CD4-positive, alpha-beta T cell (primary cell): ENCODE measurements at regions not wholly inside any gene's neighbourhood (a gene's known extent, or its start where the extent isn't known, plus 50 kb on each side); places are given as distances from the start of the nearest gene placed in this dataset.

ENCODE experiments used
- ATAC-seq: fragments of 200-7000 bp; cut with Tn5 transposase; one replicate; pipeline ENCODE4 v1.10.0; 2022; ENCODE audit warnings: mild to moderate bottlenecking; ENCODE audit not compliant: poor library complexity
- CTCF ChIA-PET: fragments of 350-600 bp; sonication (Branson Sonifier 250); formaldehyde crosslinking; loops from one replicate; lab custom pipeline; 2021; ENCODE audit warnings: antibody characterized with exemption, inconsistent platforms; lab: Charles Lee
- POLR2A ChIA-PET: fragments of 350-600 bp; sonication (Branson Sonifier 250); formaldehyde crosslinking; loops from one replicate; lab custom pipeline; 2021; ENCODE audit warnings: antibody characterized with exemption, inconsistent platforms; lab: Charles Lee
- DNase-seq, 14 experiments: peaks; one replicate each; pipeline ENCODE4 v3.0.0-alpha.2; 2013 to 2020; ENCODE audit warnings: mixed read lengths in 2 of 14
- H3K27ac ChIP-seq, 2 donors: one replicate each; pipeline versions ENCODE4 v1.5.1 to v1.7.0; 2013; ENCODE audit warnings: low read length in 2 of 2, low read depth in 1 of 2, mild to moderate bottlenecking in 1 of 2
- H3K27me3 ChIP-seq, 2 experiments: 1 replicate in 1 of 2; 2 replicates in 1 of 2; pipeline versions ENCODE4 v1.6.1 to v1.7.0; 2013; ENCODE audit warnings: low read length in 2 of 2, control low read depth in 1 of 2, mild to moderate bottlenecking in 1 of 2, moderate library complexity in 1 of 2; ENCODE audit not compliant: insufficient read depth in 2 of 2, control insufficient read depth in 1 of 2
- H3K36me3 ChIP-seq: one replicate; pipeline ENCODE4 v1.6.1; 2013; ENCODE audit warnings: low read length, control low read depth; ENCODE audit not compliant: insufficient read depth
- H3K4me1 ChIP-seq: one replicate; pipeline ENCODE4 v1.6.1; 2013; ENCODE audit warnings: low read length, control low read depth; ENCODE audit not compliant: insufficient read depth
- H3K4me3 ChIP-seq: one replicate; pipeline ENCODE4 v1.5.1; 2013; ENCODE audit warnings: mild to moderate bottlenecking, low read length, moderate library complexity
- H3K9me3 ChIP-seq, 2 experiments: 1 replicate in 1 of 2; 2 replicates in 1 of 2; pipeline versions ENCODE4 v1.6.1 to v1.7.0; 2013; ENCODE audit warnings: low read length in 2 of 2, mild to moderate bottlenecking in 2 of 2, control low read depth in 1 of 2, moderate library complexity in 1 of 2; ENCODE audit not compliant: control insufficient read depth in 1 of 2, insufficient read depth in 1 of 2
- H3K27ac Mint-ChIP-seq: one replicate; pipeline ENCODE4 v1.8.0; 2020; ENCODE audit warnings: mixed read lengths
- H3K27me3 Mint-ChIP-seq: one replicate; pipeline ENCODE4 v1.8.0; 2021; ENCODE audit warnings: mixed read lengths
- H3K36me3 Mint-ChIP-seq: one replicate; pipeline ENCODE4 v1.8.0; 2021; ENCODE audit warnings: low read depth, mixed read lengths
- H3K4me1 Mint-ChIP-seq: one replicate; pipeline ENCODE4 v1.8.0; 2021; ENCODE audit warnings: low read depth, mixed read lengths
- H3K4me3 Mint-ChIP-seq: one replicate; pipeline ENCODE4 v1.8.0; 2020; ENCODE audit warnings: mild to moderate bottlenecking, mixed read lengths
- H3K9me3 Mint-ChIP-seq: one replicate; pipeline ENCODE4 v1.8.0; 2020; ENCODE audit warnings: mixed read lengths
- intact Hi-C, 2 experiments: fragments of 100-400 bp; cut with DNase I in 1 of 2; cut with micrococcal nuclease in 1 of 2; formaldehyde crosslinking; loops; one replicate each; pipeline versions ENCODE4 v1.15.1 to v1.9.0; 2023 to 2025; cut with DNase I, micrococcal nuclease
- TF ChIP-seq, protein P1 (sequence below): fragments of 200-600 bp; IDR thresholded peaks from one replicate; pipeline ENCODE4 v1.8.0; 2022; ENCODE audit warnings: antibody characterized with exemption, mild to moderate bottlenecking

DNA sequence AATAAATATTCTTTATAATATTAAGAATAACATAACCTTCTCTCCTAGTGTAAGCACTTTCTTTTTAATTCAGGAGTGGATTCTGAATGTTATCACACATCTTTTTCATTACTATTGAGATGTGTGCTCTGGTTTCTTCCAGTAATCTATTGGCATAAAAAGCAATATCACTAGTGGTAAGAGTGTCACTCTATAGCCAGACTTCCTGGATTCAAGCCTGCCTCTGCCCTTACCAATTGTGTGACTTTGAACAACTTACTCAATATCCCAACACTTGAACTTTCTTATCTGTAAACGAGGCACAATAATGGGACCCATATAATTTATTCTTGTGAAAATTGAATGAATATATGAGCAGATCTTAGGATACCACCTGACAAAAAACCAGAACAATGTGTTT is 71.0 kb downstream of the SEM1 start:
- no peaks in the 10 kb centered on the region for H3K36me3 Mint-ChIP-seq
- H3K4me1 ChIP-seq, result no peaks in the 10 kb centered on the region
- ChIA-PET POLR2A (no interaction called here), CTCF (no interaction called here)
- H3K27me3 ChIP-seq, result no peaks in the 10 kb centered on the region
- H3K27ac Mint-ChIP-seq, result no peak overlapping the region
- DNase-seq (no peak), ATAC-seq (no peak)
- no peaks in the 10 kb centered on the region for H3K27me3 Mint-ChIP-seq
- no peak overlapping the region for H3K27ac ChIP-seq
- TF ChIP-seq, protein P1, sequence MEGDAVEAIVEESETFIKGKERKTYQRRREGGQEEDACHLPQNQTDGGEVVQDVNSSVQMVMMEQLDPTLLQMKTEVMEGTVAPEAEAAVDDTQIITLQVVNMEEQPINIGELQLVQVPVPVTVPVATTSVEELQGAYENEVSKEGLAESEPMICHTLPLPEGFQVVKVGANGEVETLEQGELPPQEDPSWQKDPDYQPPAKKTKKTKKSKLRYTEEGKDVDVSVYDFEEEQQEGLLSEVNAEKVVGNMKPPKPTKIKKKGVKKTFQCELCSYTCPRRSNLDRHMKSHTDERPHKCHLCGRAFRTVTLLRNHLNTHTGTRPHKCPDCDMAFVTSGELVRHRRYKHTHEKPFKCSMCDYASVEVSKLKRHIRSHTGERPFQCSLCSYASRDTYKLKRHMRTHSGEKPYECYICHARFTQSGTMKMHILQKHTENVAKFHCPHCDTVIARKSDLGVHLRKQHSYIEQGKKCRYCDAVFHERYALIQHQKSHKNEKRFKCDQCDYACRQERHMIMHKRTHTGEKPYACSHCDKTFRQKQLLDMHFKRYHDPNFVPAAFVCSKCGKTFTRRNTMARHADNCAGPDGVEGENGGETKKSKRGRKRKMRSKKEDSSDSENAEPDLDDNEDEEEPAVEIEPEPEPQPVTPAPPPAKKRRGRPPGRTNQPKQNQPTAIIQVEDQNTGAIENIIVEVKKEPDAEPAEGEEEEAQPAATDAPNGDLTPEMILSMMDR, result no peak
- H3K9me3 Mint-ChIP-seq, result no peaks in the 10 kb centered on the region
- no peaks in the 10 kb centered on the region for H3K9me3 ChIP-seq
- intact Hi-C loops, result no loop called here
- H3K36me3 ChIP-seq, result no peaks in the 10 kb centered on the region
- H3K4me3 ChIP-seq, result no peak overlapping the region
- no peaks in the 10 kb centered on the region for H3K4me1 Mint-ChIP-seq
- no peak overlapping the region for H3K4me3 Mint-ChIP-seq

DNA sequence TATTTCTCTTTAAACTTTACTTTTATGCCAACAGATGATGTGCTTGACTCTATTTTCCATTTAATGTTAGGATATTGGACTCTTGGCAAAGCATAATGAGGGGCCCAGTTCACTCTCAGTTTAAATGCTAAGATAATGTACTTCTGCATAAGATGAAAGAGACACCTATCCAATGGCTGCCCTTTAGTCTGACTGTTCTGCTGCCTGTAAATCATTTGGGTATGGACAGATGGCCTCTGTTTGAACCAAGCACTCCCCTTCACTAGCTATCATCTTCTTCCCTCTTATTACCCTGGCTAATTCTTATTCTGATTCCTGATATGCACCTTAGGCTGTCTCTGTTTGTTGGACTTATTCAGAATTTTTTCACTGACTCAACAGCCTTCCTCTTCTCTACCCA is 72.1 kb downstream of the SEM1 start:
- intact Hi-C loops, result no loop called here
- Histone ChIP-seq H3K9me3 (no peaks in the 10 kb centered on the region), H3K27me3 (no peaks in the 10 kb centered on the region), H3K36me3 (no peaks in the 10 kb centered on the region), H3K27ac (no peak overlapping the region), H3K4me1 (no peaks in the 10 kb centered on the region), H3K4me3 (no peak overlapping the region)
- H3K27me3 Mint-ChIP-seq, result no peaks in the 10 kb centered on the region
- H3K27ac Mint-ChIP-seq, result no peak overlapping the region
- H3K4me3 Mint-ChIP-seq, result no peak overlapping the region
- H3K9me3 Mint-ChIP-seq, result no peaks in the 10 kb centered on the region
- DNase-seq (no peak), ATAC-seq (no peak)
- no peaks in the 10 kb centered on the region for H3K36me3 Mint-ChIP-seq
- TF ChIP-seq, protein P1, result no peak
- ChIA-PET CTCF (no interaction called here), POLR2A (no interaction called here)
- H3K4me1 Mint-ChIP-seq, result no peaks in the 10 kb centered on the region

DNA sequence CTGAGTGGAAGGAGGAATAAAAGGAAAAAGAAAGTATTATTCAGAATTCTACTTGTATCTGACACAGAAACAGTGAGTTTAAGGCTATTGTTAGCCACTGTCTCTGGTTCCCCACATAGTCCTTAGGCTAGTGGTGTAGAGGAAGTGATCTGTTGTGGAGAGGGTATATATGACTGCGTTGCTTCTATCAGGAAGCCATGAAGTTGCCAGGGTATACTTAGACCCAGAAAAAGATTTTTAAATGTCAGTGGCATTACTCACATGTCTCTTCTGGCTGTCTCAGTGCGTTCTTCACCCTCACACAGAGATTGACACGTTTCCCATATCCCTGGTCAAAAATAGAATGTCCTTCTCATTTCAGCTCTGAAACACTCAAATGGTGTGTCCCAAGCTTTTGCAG is 72.7 kb downstream of the SEM1 start:
- H3K4me1 Mint-ChIP-seq, result no peaks in the 10 kb centered on the region
- TF ChIP-seq, protein P1, result no peak
- DNase-seq (no peak), ATAC-seq (no peak)
- H3K4me3 ChIP-seq, result no peak overlapping the region
- no peaks in the 10 kb centered on the region for H3K4me1 ChIP-seq
- no peak overlapping the region for H3K27ac ChIP-seq
- no peak overlapping the region for H3K27ac Mint-ChIP-seq
- ChIA-PET CTCF (no interaction called here), POLR2A (no interaction called here)
- no peak overlapping the region for H3K4me3 Mint-ChIP-seq
- no peaks in the 10 kb centered on the region for H3K36me3 ChIP-seq
- H3K36me3 Mint-ChIP-seq, result no peaks in the 10 kb centered on the region
- H3K27me3 Mint-ChIP-seq, result peaks cover 4% of the 10 kb centered on the region
- no peaks in the 10 kb centered on the region for H3K9me3 Mint-ChIP-seq
- no peaks in the 10 kb centered on the region for H3K27me3 ChIP-seq
- intact Hi-C loops, result no loop called here
- no peaks in the 10 kb centered on the region for H3K9me3 ChIP-seq
